ENCODE measurements at regions not wholly inside any gene's neighbourhood (a gene's known extent, or its start where the extent isn't known, plus 50 kb on each side); places are given as distances from the start of the nearest gene placed in this dataset.

GRCh38 chr6:98529364-98529763, 305.0 kb upstream of the POU3F2 start:
- no peaks in the 10 kb centered on the region for H3K4me1 ChIP-seq (ENCODE audit: insufficient read depth, low read length, poor library complexity, severe bottlenecking)
- H3K9me3 ChIP-seq (ENCODE audit: insufficient read depth, low read depth, low read length): no peaks in the 10 kb centered on the region
- H3K36me3 ChIP-seq (ENCODE audit: insufficient read depth, low read length): no peaks in the 10 kb centered on the region
- no peaks in the 10 kb centered on the region for H3K9me2 ChIP-seq (replicated peaks; ENCODE audit: low read depth, low read length)
- no peak overlapping the region for H3K4me2 ChIP-seq (ENCODE audit: low read depth, low read length, poor library complexity, severe bottlenecking)
- no peak overlapping the region for H2AFZ ChIP-seq (ENCODE audit: low read length)
- H4K20me1 ChIP-seq (ENCODE audit: insufficient read depth, low read length, poor library complexity, severe bottlenecking): no peaks in the 10 kb centered on the region
- H3K27me3 ChIP-seq (ENCODE audit: insufficient read depth, low read length, poor library complexity, severe bottlenecking): no peaks in the 10 kb centered on the region
- H3K79me2 ChIP-seq (ENCODE audit: insufficient read depth, low read length): no peaks in the 10 kb centered on the region
- no peak overlapping the region for H3K9ac ChIP-seq (ENCODE audit: low read depth, low read length, poor library complexity, severe bottlenecking)
- H3K4me3 ChIP-seq (ENCODE audit: low read length, poor library complexity, severe bottlenecking): no peak overlapping the region
- no peaks in the 10 kb centered on the region for H3F3A ChIP-seq (ENCODE audit: low read depth)
- no peak for TF ChIP-seq EZH2phosphoT487 (IDR thresholded peaks at IDR 0.05; ENCODE audit: borderline replicate concordance)
- no peak for TF ChIP-seq CTCF (conservative IDR thresholded peaks at IDR 0.05; ENCODE audit: low read length)

- Histone ChIP-seq H3K4me2 (ENCODE audit: low read depth, low read length, poor library complexity, severe bottlenecking) (no peak overlapping the region), H3K4me1 (ENCODE audit: insufficient read depth, low read length, poor library complexity, severe bottlenecking) (no peaks in the 10 kb centered on the region), H3K36me3 (ENCODE audit: insufficient read depth, low read length) (no peaks in the 10 kb centered on the region), H3F3A (ENCODE audit: low read depth) (no peaks in the 10 kb centered on the region), H3K79me2 (ENCODE audit: insufficient read depth, low read length) (no peaks in the 10 kb centered on the region), H3K27me3 (ENCODE audit: insufficient read depth, low read length, poor library complexity, severe bottlenecking) (no peaks in the 10 kb centered on the region), H3K9ac (ENCODE audit: low read depth, low read length, poor library complexity, severe bottlenecking) (no peak overlapping the region), H3K9me3 (ENCODE audit: insufficient read depth, low read depth, low read length) (no peaks in the 10 kb centered on the region), H3K4me3 (ENCODE audit: low read length, poor library complexity, severe bottlenecking) (no peak overlapping the region), H4K20me1 (ENCODE audit: insufficient read depth, low read length, poor library complexity, severe bottlenecking) (no peaks in the 10 kb centered on the region), H2AFZ (ENCODE audit: low read length) (no peak overlapping the region), H3K9me2 (replicated peaks; ENCODE audit: low read depth, low read length) (no peaks in the 10 kb centered on the region)
- TF ChIP-seq CTCF (conservative IDR thresholded peaks at IDR 0.05; ENCODE audit: low read length): no peak
- TF ChIP-seq EZH2phosphoT487 (IDR thresholded peaks at IDR 0.05; ENCODE audit: borderline replicate concordance): no peak
Observed at GRCh38 chr6:98530732-98531131, 303.6 kb upstream of the POU3F2 start.

GRCh38 chr6:98532004-98532403, 302.4 kb upstream of the POU3F2 start:
- H3F3A ChIP-seq (ENCODE audit: low read depth): no peaks in the 10 kb centered on the region
- no peaks in the 10 kb centered on the region for H3K9me2 ChIP-seq (replicated peaks; ENCODE audit: low read depth, low read length)
- H3K4me3 ChIP-seq (ENCODE audit: low read length, poor library complexity, severe bottlenecking): no peak overlapping the region
- TF ChIP-seq CTCF (conservative IDR thresholded peaks at IDR 0.05; ENCODE audit: low read length) (no peak), EZH2phosphoT487 (IDR thresholded peaks at IDR 0.05; ENCODE audit: borderline replicate concordance) (no peak)
- H3K36me3 ChIP-seq (ENCODE audit: insufficient read depth, low read length): no peaks in the 10 kb centered on the region
- no peak overlapping the region for H2AFZ ChIP-seq (ENCODE audit: low read length)
- H3K9me3 ChIP-seq (ENCODE audit: insufficient read depth, low read depth, low read length): no peaks in the 10 kb centered on the region
- H3K9ac ChIP-seq (ENCODE audit: low read depth, low read length, poor library complexity, severe bottlenecking): no peak overlapping the region
- H3K4me1 ChIP-seq (ENCODE audit: insufficient read depth, low read length, poor library complexity, severe bottlenecking): no peaks in the 10 kb centered on the region
- no peaks in the 10 kb centered on the region for H4K20me1 ChIP-seq (ENCODE audit: insufficient read depth, low read length, poor library complexity, severe bottlenecking)
- H3K27me3 ChIP-seq (ENCODE audit: insufficient read depth, low read length, poor library complexity, severe bottlenecking): no peaks in the 10 kb centered on the region
- no peak overlapping the region for H3K4me2 ChIP-seq (ENCODE audit: low read depth, low read length, poor library complexity, severe bottlenecking)
- H3K79me2 ChIP-seq (ENCODE audit: insufficient read depth, low read length): no peaks in the 10 kb centered on the region
